Natural killer cell treated with Interleukin-12 subunit alpha and Interleukin-12 subunit beta and Interleukin-15 and Interleukin-18, amount 100 ng/mL, for 72 hours (primary cell): ENCODE measurements at regions not wholly inside any gene's neighbourhood (a gene's known extent, or its start where the extent isn't known, plus 50 kb on each side); places are given as distances from the start of the nearest gene placed in this dataset.

Experiments
- ATAC-seq, 2 donors: fragments of 150-1000 bp; cut with Tn5 transposase in 1 of 2; sonication (Bioruptor Pico), chemical (Tn5 transposase) in 1 of 2; 2 replicates each; pipeline ENCODE4 v1.10.0; 2021
- DNase-seq: peaks from one replicate; pipeline ENCODE4 v3.0.0; 2022; ENCODE audit warnings: low spot score
- H3K27ac Mint-ChIP-seq, 2 donors: 1 replicate in 1 of 2; 2 replicates in 1 of 2; pipeline ENCODE4 v1.8.0; 2022; ENCODE audit warnings: mixed read lengths in 2 of 2, mild to moderate bottlenecking in 1 of 2, moderate library complexity in 1 of 2
- H3K27me3 Mint-ChIP-seq, 2 donors: 1 replicate in 1 of 2; 2 replicates in 1 of 2; pipeline ENCODE4 v1.8.0; 2022; ENCODE audit warnings: mixed read lengths in 2 of 2
- H3K36me3 Mint-ChIP-seq: one replicate; pipeline ENCODE4 v1.8.0; 2022; ENCODE audit warnings: mixed read lengths
- H3K4me1 Mint-ChIP-seq, 2 donors: 1 replicate in 1 of 2; 2 replicates in 1 of 2; pipeline ENCODE4 v1.8.0; 2022; ENCODE audit warnings: low read depth in 2 of 2, mixed read lengths in 2 of 2, mild to moderate bottlenecking in 1 of 2
- H3K4me3 Mint-ChIP-seq: one replicate; pipeline ENCODE4 v1.8.0; 2022; ENCODE audit warnings: mixed read lengths
- H3K9me3 Mint-ChIP-seq: 2 replicates; pipeline ENCODE4 v1.8.0; 2022; ENCODE audit warnings: mixed read lengths

GRCh38 chr21:35900539-35900938 lies 159.8 kb downstream of the SETD4 start:
- Mint-ChIP-seq H3K27me3 (peaks cover 30 to 31% of the 10 kb centered on the region in 2 donors), H3K4me1 (no peaks in the 10 kb centered on the region), H3K4me3 (no peak overlapping the region), H3K36me3 (no peaks in the 10 kb centered on the region), H3K9me3 (no peaks in the 10 kb centered on the region), H3K27ac (no peak overlapping the region)
- DNase-seq, result no peak
- ATAC-seq, result no peak

GRCh38 chr21:35896060-35896459 lies 164.3 kb downstream of the SETD4 start:
- Mint-ChIP-seq H3K4me3 (no peak overlapping the region), H3K27ac (no peak overlapping the region), H3K36me3 (no peaks in the 10 kb centered on the region), H3K9me3 (no peaks in the 10 kb centered on the region), H3K4me1 (no peaks in the 10 kb centered on the region), H3K27me3 (peaks cover 0 to 20% of the 10 kb centered on the region in 2 donors)
- ATAC-seq (peak in 1 of 2 donors; percentile 11), DNase-seq (no peak)

GRCh38 chr21:35895598-35895997 lies 164.7 kb downstream of the SETD4 start:
- H3K27me3 Mint-ChIP-seq, result peaks cover 0 to 22% of the 10 kb centered on the region in 2 donors
- H3K27ac Mint-ChIP-seq, result no peak overlapping the region
- DNase-seq, result no peak
- no peak overlapping the region for H3K4me3 Mint-ChIP-seq
- H3K9me3 Mint-ChIP-seq, result no peaks in the 10 kb centered on the region
- H3K36me3 Mint-ChIP-seq, result no peaks in the 10 kb centered on the region
- no peak for ATAC-seq
- no peaks in the 10 kb centered on the region for H3K4me1 Mint-ChIP-seq

- ATAC-seq (no peak), DNase-seq (no peak)
- Mint-ChIP-seq H3K36me3 (no peaks in the 10 kb centered on the region), H3K4me3 (no peak overlapping the region), H3K27me3 (peaks cover 0 to 22% of the 10 kb centered on the region in 2 donors), H3K9me3 (no peaks in the 10 kb centered on the region), H3K27ac (no peak overlapping the region), H3K4me1 (no peaks in the 10 kb centered on the region)
These were observed 167.2 kb downstream of the SETD4 start for GRCh38 chr21:35893156-35893555.

- H3K4me3 Mint-ChIP-seq, result no peak overlapping the region
- DNase-seq, result no peak
- peak in 1 of 2 donors; percentile 28 for ATAC-seq
- peaks cover 15 to 20% of the 10 kb centered on the region in 2 donors for H3K27me3 Mint-ChIP-seq
- no peak overlapping the region for H3K27ac Mint-ChIP-seq
- no peaks in the 10 kb centered on the region for H3K9me3 Mint-ChIP-seq
- no peaks in the 10 kb centered on the region for H3K4me1 Mint-ChIP-seq
- no peaks in the 10 kb centered on the region for H3K36me3 Mint-ChIP-seq
These were observed 173.4 kb downstream of the SETD4 start for GRCh38 chr21:35886887-35887286.

- no peak for DNase-seq
- H3K4me3 Mint-ChIP-seq, result no peak overlapping the region
- H3K27me3 Mint-ChIP-seq, result peaks cover 16 to 20% of the 10 kb centered on the region in 2 donors
- no peaks in the 10 kb centered on the region for H3K9me3 Mint-ChIP-seq
- ATAC-seq, result no peak
- H3K36me3 Mint-ChIP-seq, result no peaks in the 10 kb centered on the region
- no peak overlapping the region for H3K27ac Mint-ChIP-seq
- no peaks in the 10 kb centered on the region for H3K4me1 Mint-ChIP-seq
These were observed 174.3 kb downstream of the SETD4 start for GRCh38 chr21:35885942-35886541.

GRCh38 chr21:35882791-35883240 lies 177.5 kb downstream of the SETD4 start:
- H3K4me3 Mint-ChIP-seq, result no peak overlapping the region
- H3K4me1 Mint-ChIP-seq, result no peaks in the 10 kb centered on the region
- peaks cover 20 to 27% of the 10 kb centered on the region in 2 donors for H3K27me3 Mint-ChIP-seq
- H3K36me3 Mint-ChIP-seq, result no peaks in the 10 kb centered on the region
- no peak overlapping the region for H3K27ac Mint-ChIP-seq
- DNase-seq (no peak), ATAC-seq (no peak)
- no peaks in the 10 kb centered on the region for H3K9me3 Mint-ChIP-seq

GRCh38 chr21:35873441-35873840 lies 186.9 kb downstream of the SETD4 start:
- DNase-seq (no peak), ATAC-seq (no peak)
- Mint-ChIP-seq H3K27me3 (peaks cover 34 to 54% of the 10 kb centered on the region in 2 donors), H3K4me1 (no peaks in the 10 kb centered on the region), H3K27ac (no peak overlapping the region), H3K36me3 (no peaks in the 10 kb centered on the region), H3K9me3 (peaks cover 3% of the 10 kb centered on the region), H3K4me3 (no peak overlapping the region)

GRCh38 chr21:35871906-35872305 lies 188.4 kb downstream of the SETD4 start:
- H3K27me3 Mint-ChIP-seq, result peaks cover 32 to 57% of the 10 kb centered on the region in 2 donors
- DNase-seq, result no peak
- no peaks in the 10 kb centered on the region for H3K36me3 Mint-ChIP-seq
- H3K4me3 Mint-ChIP-seq, result no peak overlapping the region
- no peak overlapping the region for H3K27ac Mint-ChIP-seq
- H3K4me1 Mint-ChIP-seq, result no peaks in the 10 kb centered on the region
- H3K9me3 Mint-ChIP-seq, result peaks cover 3% of the 10 kb centered on the region
- ATAC-seq, result no peak

- no peaks in the 10 kb centered on the region for H3K36me3 Mint-ChIP-seq
- H3K27me3 Mint-ChIP-seq, result peaks cover 19 to 35% of the 10 kb centered on the region in 2 donors
- H3K4me3 Mint-ChIP-seq, result no peak overlapping the region
These were observed 191.5 kb downstream of the SETD4 start for GRCh38 chr21:35868869-35869223.

GRCh38 chr21:35868005-35868868 lies 192.1 kb downstream of the SETD4 start:
- ATAC-seq, result no peak
- Mint-ChIP-seq H3K4me3 (no peak overlapping the region), H3K4me1 (no peaks in the 10 kb centered on the region), H3K36me3 (no peaks in the 10 kb centered on the region), H3K27me3 (peaks cover 19 to 37% of the 10 kb centered on the region in 2 donors), H3K27ac (no peak overlapping the region), H3K9me3 (peaks cover 3% of the 10 kb centered on the region)
- DNase-seq, result no peak

More at GRCh38 chr21:35868869-35869223, 191.5 kb downstream of the SETD4 start:
- Mint-ChIP-seq H3K27ac (no peak overlapping the region), H3K4me1 (no peaks in the 10 kb centered on the region), H3K9me3 (peaks cover 3% of the 10 kb centered on the region)
- DNase-seq, result no peak
- ATAC-seq, result no peak

- H3K36me3 Mint-ChIP-seq, result no peaks in the 10 kb centered on the region
- peaks cover 8 to 22% of the 10 kb centered on the region in 2 donors for H3K27me3 Mint-ChIP-seq
- H3K4me3 Mint-ChIP-seq, result no peak overlapping the region
- ATAC-seq (no peak), DNase-seq (no peak)
- H3K9me3 Mint-ChIP-seq, result no peaks in the 10 kb centered on the region
- H3K27ac Mint-ChIP-seq, result no peak overlapping the region
- H3K4me1 Mint-ChIP-seq, result no peaks in the 10 kb centered on the region
These were observed 196.3 kb downstream of the SETD4 start for GRCh38 chr21:35864039-35864438.

- H3K9me3 Mint-ChIP-seq, result no peaks in the 10 kb centered on the region
- no peak overlapping the region for H3K27ac Mint-ChIP-seq
- no peaks in the 10 kb centered on the region for H3K4me1 Mint-ChIP-seq
- H3K36me3 Mint-ChIP-seq, result no peaks in the 10 kb centered on the region
- ATAC-seq (no peak), DNase-seq (no peak)
- H3K4me3 Mint-ChIP-seq, result no peak overlapping the region
- H3K27me3 Mint-ChIP-seq, result peaks cover 11 to 28% of the 10 kb centered on the region in 2 donors
These were observed 197.4 kb downstream of the SETD4 start for GRCh38 chr21:35862969-35863368.

GRCh38 chr21:35861661-35862060 lies 198.7 kb downstream of the SETD4 start:
- H3K27me3 Mint-ChIP-seq, result peaks cover 11 to 22% of the 10 kb centered on the region in 2 donors

More at GRCh38 chr21:35861661-35862060, 198.7 kb downstream of the SETD4 start:
- peak in 1 of 2 donors; percentile 40 for ATAC-seq
- Mint-ChIP-seq H3K36me3 (no peaks in the 10 kb centered on the region), H3K9me3 (no peaks in the 10 kb centered on the region), H3K4me3 (no peak overlapping the region), H3K27ac (no peak overlapping the region), H3K4me1 (no peaks in the 10 kb centered on the region)
- no peak for DNase-seq
